ENCODE measurements at regions not wholly inside any gene's neighbourhood (a gene's known extent, or its start where the extent isn't known, plus 50 kb on each side); places are given as distances from the start of the nearest gene placed in this dataset.

DNA sequence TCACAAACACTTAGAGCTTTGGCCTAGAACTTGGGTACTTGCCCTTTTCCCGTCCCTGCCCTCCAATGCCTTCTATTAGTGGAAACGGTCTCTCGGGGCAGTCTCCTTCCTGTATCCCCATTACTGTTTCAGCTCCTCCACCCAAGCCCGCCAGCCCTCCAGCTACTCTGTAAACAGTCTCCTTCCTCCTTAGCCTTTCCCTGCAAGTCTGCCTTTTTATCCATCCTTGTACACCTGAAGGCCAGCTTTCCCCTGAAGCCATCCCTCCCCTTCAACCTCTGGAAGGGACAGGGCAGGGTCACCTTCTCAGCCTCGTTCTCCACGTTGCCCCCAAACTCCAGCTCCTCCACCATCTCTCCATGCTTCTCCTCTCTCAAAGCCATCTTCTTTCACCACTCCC is 108.1 kb upstream of the ZNF746 start:
- TF ChIP-seq SPI1 (IDR thresholded peaks at IDR 0.05; ENCODE audit: borderline replicate concordance, low read depth) (no peak), POLR2AphosphoS5 (IDR thresholded peaks at IDR 0.05; ENCODE audit: low read depth) (no peak), CTCF (IDR thresholded peaks at IDR 0.05; ENCODE audit: insufficient read depth, low read length) (no peak), GABPA (IDR thresholded peaks at IDR 0.05; ENCODE audit: low read depth) (no peak)
